IPS-NIHi7 (cell line): ENCODE measurements at regions not wholly inside any gene's neighbourhood (a gene's known extent, or its start where the extent isn't known, plus 50 kb on each side); places are given as distances from the start of the nearest gene placed in this dataset.
"Not testable (repeated sequence)": the region's sequence is repeated elsewhere in the genome, so short reads cannot be mapped to it uniquely, and the experiment has no call there.

ENCODE experiments used
- DNase-seq: peaks from one replicate; pipeline ENCODE4 v3.0.0; 2012; ENCODE audit warnings: mixed read lengths; ENCODE audit errors: extremely low spot score

DNA sequence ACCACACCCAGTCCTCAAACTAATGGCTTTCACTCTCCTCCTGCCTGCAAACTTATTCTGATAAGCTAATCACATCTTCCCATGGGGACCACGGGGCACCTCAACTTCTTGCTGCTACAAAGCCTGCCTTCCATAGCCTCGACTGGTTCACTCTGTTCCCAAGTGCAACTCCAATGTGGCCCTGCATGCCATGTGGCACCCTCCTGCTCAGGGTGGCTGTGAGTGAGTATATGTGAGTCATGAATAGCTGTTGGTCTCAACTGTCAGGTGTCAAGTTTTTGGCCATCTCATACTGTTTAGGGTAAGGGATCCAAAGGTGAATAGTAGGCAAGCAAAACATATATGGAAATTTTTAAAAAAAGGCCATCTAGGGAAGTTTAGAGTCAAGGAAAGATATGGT lies 276.1 kb upstream of the DCC start:
- no peak for DNase-seq

- DNase-seq: no peak
Measured at GRCh38 chr18:52069201-52069600, 270.8 kb upstream of the DCC start.

- no peak for DNase-seq
Measured at GRCh38 chr18:52070291-52070756, 269.7 kb upstream of the DCC start.

DNA sequence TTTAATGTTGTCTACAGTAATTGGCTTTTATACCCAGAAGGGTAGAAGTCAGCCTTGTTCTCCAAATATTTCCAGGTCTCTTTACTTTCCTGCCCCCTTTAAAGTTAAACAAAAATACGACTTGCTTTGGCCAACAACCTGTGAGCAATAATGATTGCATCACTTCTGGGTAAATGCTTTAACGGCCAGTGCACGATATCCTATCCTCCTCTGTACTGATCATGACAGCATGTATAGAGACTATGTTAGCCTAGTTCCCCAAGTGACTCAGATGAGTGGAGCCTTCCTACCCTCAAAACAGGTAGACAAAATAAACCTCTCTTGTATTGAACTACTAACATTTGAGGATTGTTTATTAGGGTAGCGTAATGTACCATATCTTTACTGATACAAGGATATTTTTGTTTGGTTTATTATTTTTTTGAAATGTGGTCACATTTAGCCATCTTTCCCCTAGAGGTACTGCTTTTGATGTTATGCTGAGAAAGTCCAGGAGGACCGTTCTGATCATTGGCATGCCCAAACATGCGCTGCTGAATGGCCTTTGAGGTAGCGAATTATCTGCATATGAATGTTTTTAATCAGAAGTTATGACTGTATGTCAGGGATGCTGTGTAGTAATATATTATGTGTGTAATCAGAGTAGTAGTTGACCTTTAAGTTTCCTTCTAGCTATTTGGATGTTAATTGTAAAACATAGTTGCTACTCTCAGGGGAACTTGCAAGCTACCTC lies 262.6 kb upstream of the DCC start:
- no peak for DNase-seq

GRCh38 chr18:52082246-52082645 lies 257.8 kb upstream of the DCC start:
- DNase-seq: no peak

GRCh38 chr18:52087140-52087539 lies 252.9 kb upstream of the DCC start:
- no peak for DNase-seq

DNA sequence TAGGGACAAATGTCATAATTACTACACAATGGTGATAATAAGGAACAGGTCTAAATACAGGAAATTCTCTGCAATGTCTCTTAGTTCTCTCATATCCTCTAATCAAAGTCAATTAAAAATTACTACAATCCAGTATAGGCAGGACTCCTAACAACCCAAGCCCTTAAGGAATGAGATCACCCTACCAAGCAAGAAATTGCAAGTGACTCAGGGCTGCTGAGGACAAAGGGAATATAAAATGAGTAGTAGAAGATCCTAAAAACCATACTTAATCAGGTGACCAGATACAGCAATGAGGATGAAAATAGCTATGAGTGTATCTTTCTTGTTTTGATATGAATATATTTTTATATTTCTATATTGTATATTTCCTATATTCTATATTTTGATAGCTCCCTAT lies 250.0 kb upstream of the DCC start:
- DNase-seq: no peak

DNA sequence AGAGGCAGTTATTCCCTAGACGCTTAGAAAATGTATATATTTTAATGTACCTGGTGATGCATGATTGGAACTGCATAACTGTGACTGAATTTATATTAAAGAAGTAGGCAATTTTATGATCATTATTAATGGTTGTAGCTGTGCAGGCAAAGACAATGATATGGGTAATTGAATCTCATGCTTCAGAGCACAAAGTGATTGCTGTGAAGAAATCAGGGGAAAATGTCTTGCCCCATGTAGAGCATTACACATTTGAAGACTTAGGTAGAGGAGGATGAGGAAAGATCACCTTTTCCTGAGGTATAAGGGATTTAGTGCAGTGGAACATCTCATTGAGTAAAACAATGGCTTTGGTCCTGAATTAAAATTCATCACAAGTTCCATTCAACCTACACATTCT lies 246.8 kb upstream of the DCC start:
- no peak for DNase-seq

- no peak for DNase-seq
Measured at GRCh38 chr18:52118684-52119083, 221.3 kb upstream of the DCC start.

GRCh38 chr18:52130624-52131301 lies 209.2 kb upstream of the DCC start:
- no peak for DNase-seq

GRCh38 chr18:52131845-52132244 lies 208.2 kb upstream of the DCC start:
- no peak for DNase-seq

GRCh38 chr18:52136532-52136931 lies 203.5 kb upstream of the DCC start:
- DNase-seq: no peak

GRCh38 chr18:52140986-52141385 lies 199.0 kb upstream of the DCC start:
- DNase-seq: no peak

DNA sequence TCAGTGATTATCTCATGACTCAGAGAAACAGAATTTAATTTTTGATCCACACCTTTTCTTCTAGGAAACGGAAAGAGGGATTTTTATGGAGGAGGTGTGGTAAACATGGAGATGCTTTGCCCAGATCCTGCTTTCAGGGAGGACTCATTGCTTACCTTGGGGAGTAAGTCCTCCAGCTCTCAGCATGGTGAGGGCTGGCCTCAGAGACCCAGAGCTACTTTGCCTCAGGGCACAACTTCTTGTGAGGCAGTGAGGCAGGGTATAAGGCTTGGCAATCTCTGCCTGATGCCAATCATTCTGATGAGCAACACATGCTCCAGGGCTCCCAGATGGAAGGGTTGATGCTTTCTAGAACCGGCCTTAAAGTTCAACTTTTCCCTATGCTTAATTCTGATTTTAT lies 189.9 kb upstream of the DCC start:
- no peak for DNase-seq

- DNase-seq: no peak
Measured at GRCh38 chr18:52152036-52152435, 188.0 kb upstream of the DCC start.

DNA sequence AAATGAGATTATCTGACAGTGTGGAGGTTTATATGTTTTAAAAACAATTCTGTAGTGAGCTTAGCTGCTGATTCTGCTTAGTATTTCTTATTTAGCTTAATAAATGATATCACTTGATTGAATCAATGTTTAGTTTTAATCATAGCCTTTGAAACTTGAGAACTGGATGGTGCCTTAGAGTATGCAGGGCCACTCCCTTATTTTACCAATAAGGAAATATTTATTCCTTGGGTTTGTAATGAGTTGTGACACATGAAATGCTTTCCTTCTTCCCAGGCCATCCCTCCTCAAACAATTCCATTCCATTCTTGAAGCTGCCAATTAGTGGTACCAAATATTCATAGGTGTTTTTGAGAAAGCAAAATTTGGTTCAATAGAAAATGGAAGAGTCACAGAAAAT lies 183.8 kb upstream of the DCC start:
- no peak for DNase-seq

- peak; percentile 51 for DNase-seq
Measured at GRCh38 chr18:52160636-52161035, 179.4 kb upstream of the DCC start.

- no peak for DNase-seq
Measured at GRCh38 chr18:52163478-52163877, 176.5 kb upstream of the DCC start.

DNA sequence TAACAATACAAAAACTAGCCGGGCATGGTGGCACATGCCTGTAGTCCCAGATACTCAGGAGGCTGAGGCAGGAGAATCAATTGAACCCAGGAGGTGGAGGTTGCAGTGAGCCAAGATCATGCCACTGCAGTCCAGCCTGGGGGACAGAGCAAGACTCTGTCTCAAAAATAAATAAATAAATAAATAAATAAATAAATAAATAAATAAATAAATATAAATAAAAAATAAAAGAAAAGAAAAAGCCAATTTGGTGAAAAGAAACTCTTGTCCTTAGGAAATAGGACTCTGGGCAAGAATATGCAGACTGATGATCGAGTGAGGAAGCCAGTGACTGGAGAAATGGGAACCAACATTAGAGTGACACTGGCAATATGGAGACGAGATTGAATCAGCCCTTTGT lies 171.9 kb upstream of the DCC start:
- DNase-seq: not testable (repeated sequence)

GRCh38 chr18:52174220-52174619 lies 165.8 kb upstream of the DCC start:
- no peak for DNase-seq

GRCh38 chr18:52175406-52175805 lies 164.6 kb upstream of the DCC start:
- no peak for DNase-seq

- DNase-seq: no peak
Measured at GRCh38 chr18:52183107-52183506, 156.9 kb upstream of the DCC start.

- DNase-seq: no peak
Measured at GRCh38 chr18:52190195-52190594, 149.8 kb upstream of the DCC start.

DNA sequence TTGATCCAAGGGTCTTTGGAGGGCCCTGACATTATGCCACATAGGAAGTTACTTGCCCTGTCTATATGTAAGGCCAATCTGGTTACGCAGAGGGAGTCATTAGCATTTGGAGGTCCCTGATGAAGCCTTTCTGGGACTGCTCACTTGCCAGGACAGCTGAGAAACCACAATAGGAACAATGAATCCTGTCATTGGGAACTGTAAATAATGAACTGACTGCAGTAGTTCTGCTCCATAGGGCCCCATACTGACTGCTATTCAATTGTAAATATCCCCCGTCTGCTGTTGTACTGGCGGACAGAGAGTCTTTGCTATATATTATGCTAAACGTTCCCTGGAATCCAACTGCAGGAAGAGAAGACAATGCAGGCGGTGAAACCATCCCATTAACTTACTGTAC lies 149.4 kb upstream of the DCC start:
- DNase-seq: no peak
